ENCODE measurements at regions not wholly inside any gene's neighbourhood (a gene's known extent, or its start where the extent isn't known, plus 50 kb on each side); places are given as distances from the start of the nearest gene placed in this dataset.

GRCh38 chr3:117366574-117366973 is 657.0 kb downstream of the TUSC7 start:
- H3K36me3 ChIP-seq (ENCODE audit: control insufficient read depth in 1 of 2, insufficient read depth in 2 of 2, low read length in 2 of 2): no peaks in the 10 kb centered on the region
- H3K4me1 ChIP-seq (ENCODE audit: control insufficient read depth in 1 of 2, insufficient read depth in 2 of 2, low read length in 2 of 2): no peaks in the 10 kb centered on the region
- H3K27me3 ChIP-seq (ENCODE audit: control insufficient read depth in 1 of 2, insufficient read depth in 2 of 2, low read length in 2 of 2): no peaks in the 10 kb centered on the region
- H3K4me3 ChIP-seq (ENCODE audit: low read depth in 1 of 2, low read length in 2 of 2): no peak overlapping the region
- no peaks in the 10 kb centered on the region for H3K9me3 ChIP-seq (ENCODE audit: control insufficient read depth in 1 of 2, low read length in 2 of 2)
- H3K27ac ChIP-seq (ENCODE audit: low read depth, low read length): no peak overlapping the region
- no peak overlapping the region for H3K9ac ChIP-seq (ENCODE audit: low read depth in 1 of 2, low read length in 2 of 2)

DNA sequence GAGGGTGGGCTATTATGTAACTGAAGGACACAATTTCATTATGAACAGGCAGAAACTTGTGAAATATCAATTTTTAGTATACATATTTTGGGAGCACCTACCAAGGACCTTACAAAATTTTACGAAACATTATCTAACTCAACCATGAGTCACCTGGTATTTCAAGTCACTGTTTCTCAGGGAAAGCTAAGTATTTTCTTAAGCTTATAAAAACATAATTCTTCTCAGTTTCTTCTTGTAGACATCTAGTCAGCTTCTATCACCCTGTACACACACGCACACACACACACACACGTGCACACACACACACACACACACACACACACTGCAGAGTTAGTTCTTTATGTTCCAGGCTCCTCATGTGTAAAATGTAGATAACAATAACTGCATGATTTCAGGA is 658.3 kb downstream of the TUSC7 start:
- Histone ChIP-seq H3K9me3 (ENCODE audit: control insufficient read depth in 1 of 2, low read length in 2 of 2) (no peaks in the 10 kb centered on the region), H3K27ac (ENCODE audit: low read depth, low read length) (no peak overlapping the region), H3K27me3 (ENCODE audit: control insufficient read depth in 1 of 2, insufficient read depth in 2 of 2, low read length in 2 of 2) (no peaks in the 10 kb centered on the region), H3K4me1 (ENCODE audit: control insufficient read depth in 1 of 2, insufficient read depth in 2 of 2, low read length in 2 of 2) (no peaks in the 10 kb centered on the region), H3K9ac (ENCODE audit: low read depth in 1 of 2, low read length in 2 of 2) (no peak overlapping the region), H3K4me3 (ENCODE audit: low read depth in 1 of 2, low read length in 2 of 2) (no peak overlapping the region), H3K36me3 (ENCODE audit: control insufficient read depth in 1 of 2, insufficient read depth in 2 of 2, low read length in 2 of 2) (no peaks in the 10 kb centered on the region)

DNA sequence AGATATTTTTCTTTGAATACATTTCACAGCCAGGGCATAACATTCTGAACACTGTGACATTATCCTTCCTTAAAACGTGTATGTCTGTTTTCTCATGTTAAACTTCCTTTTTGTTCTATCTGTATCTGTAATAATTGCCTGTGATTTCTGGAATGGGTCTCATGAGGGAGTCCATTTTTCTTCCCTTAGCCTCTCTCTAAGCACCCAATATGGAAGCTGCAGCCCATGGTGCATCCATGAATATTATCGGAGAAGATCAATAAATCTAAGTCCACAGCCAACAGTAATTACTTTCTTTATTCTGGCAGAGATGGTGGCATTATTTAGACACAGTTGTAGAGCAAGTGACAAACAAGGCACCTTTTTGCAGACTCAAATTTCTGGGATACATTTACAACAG is 671.1 kb downstream of the TUSC7 start:
- Histone ChIP-seq H3K36me3 (ENCODE audit: control insufficient read depth in 1 of 2, insufficient read depth in 2 of 2, low read length in 2 of 2) (no peaks in the 10 kb centered on the region), H3K4me3 (ENCODE audit: low read depth in 1 of 2, low read length in 2 of 2) (no peak overlapping the region), H3K27me3 (ENCODE audit: control insufficient read depth in 1 of 2, insufficient read depth in 2 of 2, low read length in 2 of 2) (no peaks in the 10 kb centered on the region), H3K27ac (ENCODE audit: low read depth, low read length) (no peak overlapping the region), H3K9me3 (ENCODE audit: control insufficient read depth in 1 of 2, low read length in 2 of 2) (no peaks in the 10 kb centered on the region), H3K4me1 (ENCODE audit: control insufficient read depth in 1 of 2, insufficient read depth in 2 of 2, low read length in 2 of 2) (no peaks in the 10 kb centered on the region), H3K9ac (ENCODE audit: low read depth in 1 of 2, low read length in 2 of 2) (no peak overlapping the region)

- Histone ChIP-seq H3K9me3 (ENCODE audit: control insufficient read depth in 1 of 2, low read length in 2 of 2) (no peaks in the 10 kb centered on the region), H3K27ac (ENCODE audit: low read depth, low read length) (no peak overlapping the region), H3K36me3 (ENCODE audit: control insufficient read depth in 1 of 2, insufficient read depth in 2 of 2, low read length in 2 of 2) (no peaks in the 10 kb centered on the region), H3K27me3 (ENCODE audit: control insufficient read depth in 1 of 2, insufficient read depth in 2 of 2, low read length in 2 of 2) (no peaks in the 10 kb centered on the region), H3K4me3 (ENCODE audit: low read depth in 1 of 2, low read length in 2 of 2) (no peak overlapping the region), H3K9ac (ENCODE audit: low read depth in 1 of 2, low read length in 2 of 2) (no peak overlapping the region), H3K4me1 (ENCODE audit: control insufficient read depth in 1 of 2, insufficient read depth in 2 of 2, low read length in 2 of 2) (no peaks in the 10 kb centered on the region)
Measured at GRCh38 chr3:117393119-117393518, 683.5 kb downstream of the TUSC7 start.

DNA sequence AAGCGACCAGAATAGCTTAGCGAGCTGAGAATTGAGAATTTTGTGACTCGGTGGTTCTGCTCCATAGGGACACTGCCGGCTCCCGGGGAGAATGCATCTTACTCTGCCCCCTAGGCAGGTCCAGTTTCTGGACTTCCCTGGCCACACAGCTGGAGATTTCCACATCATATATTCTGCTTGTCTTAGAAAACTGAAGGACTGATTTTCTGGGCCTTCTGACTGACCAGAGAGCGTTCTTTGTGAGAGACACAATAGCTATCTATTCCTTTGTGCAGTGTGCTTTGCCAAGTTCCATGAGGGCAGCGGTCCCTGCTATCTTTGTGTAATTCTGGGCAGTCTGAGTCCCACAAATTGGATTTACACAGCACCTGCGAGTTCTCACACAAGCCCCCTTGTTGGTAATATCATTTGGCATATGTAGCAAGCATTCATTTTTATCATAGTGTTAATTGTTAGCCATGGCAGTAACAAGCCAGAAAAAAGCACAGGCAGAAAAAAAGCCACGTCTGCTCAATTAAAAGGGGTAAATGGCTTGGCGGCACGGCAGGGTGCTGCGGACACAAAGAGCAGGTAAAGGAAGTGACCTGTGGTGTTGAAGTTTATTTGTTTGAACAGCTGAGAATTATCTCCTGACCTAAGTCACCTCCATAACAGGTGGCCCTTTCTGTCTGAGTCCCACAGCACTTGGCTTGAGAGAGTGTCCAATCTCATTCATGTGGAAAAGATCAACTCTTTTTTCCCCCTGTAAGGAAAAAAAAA is 688.7 kb downstream of the TUSC7 start:
- H3K4me1 ChIP-seq (ENCODE audit: control insufficient read depth in 1 of 2, insufficient read depth in 2 of 2, low read length in 2 of 2): peaks cover 0 to 7% of the 10 kb centered on the region in 2 donors
- no peak overlapping the region for H3K9ac ChIP-seq (ENCODE audit: low read depth in 1 of 2, low read length in 2 of 2)
- no peak overlapping the region for H3K4me3 ChIP-seq (ENCODE audit: low read depth in 1 of 2, low read length in 2 of 2)
- no peaks in the 10 kb centered on the region for H3K27me3 ChIP-seq (ENCODE audit: control insufficient read depth in 1 of 2, insufficient read depth in 2 of 2, low read length in 2 of 2)
- no peaks in the 10 kb centered on the region for H3K9me3 ChIP-seq (ENCODE audit: control insufficient read depth in 1 of 2, low read length in 2 of 2)
- no peaks in the 10 kb centered on the region for H3K36me3 ChIP-seq (ENCODE audit: control insufficient read depth in 1 of 2, insufficient read depth in 2 of 2, low read length in 2 of 2)
- H3K27ac ChIP-seq (ENCODE audit: low read depth, low read length): no peak overlapping the region

GRCh38 chr3:117399311-117400078 is 689.9 kb downstream of the TUSC7 start:
- Histone ChIP-seq H3K4me1 (ENCODE audit: control insufficient read depth in 1 of 2, insufficient read depth in 2 of 2, low read length in 2 of 2) (peaks cover 0 to 7% of the 10 kb centered on the region in 2 donors), H3K9me3 (ENCODE audit: control insufficient read depth in 1 of 2, low read length in 2 of 2) (no peaks in the 10 kb centered on the region), H3K4me3 (ENCODE audit: low read depth in 1 of 2, low read length in 2 of 2) (no peak overlapping the region), H3K27ac (ENCODE audit: low read depth, low read length) (no peak overlapping the region), H3K27me3 (ENCODE audit: control insufficient read depth in 1 of 2, insufficient read depth in 2 of 2, low read length in 2 of 2) (no peaks in the 10 kb centered on the region), H3K36me3 (ENCODE audit: control insufficient read depth in 1 of 2, insufficient read depth in 2 of 2, low read length in 2 of 2) (no peaks in the 10 kb centered on the region), H3K9ac (ENCODE audit: low read depth in 1 of 2, low read length in 2 of 2) (no peak overlapping the region)

- H3K9me3 ChIP-seq (ENCODE audit: control insufficient read depth in 1 of 2, low read length in 2 of 2): no peaks in the 10 kb centered on the region
- peaks cover 0 to 7% of the 10 kb centered on the region in 2 donors for H3K4me1 ChIP-seq (ENCODE audit: control insufficient read depth in 1 of 2, insufficient read depth in 2 of 2, low read length in 2 of 2)
- H3K27ac ChIP-seq (ENCODE audit: low read depth, low read length): no peak overlapping the region
- H3K27me3 ChIP-seq (ENCODE audit: control insufficient read depth in 1 of 2, insufficient read depth in 2 of 2, low read length in 2 of 2): no peaks in the 10 kb centered on the region
- H3K9ac ChIP-seq (ENCODE audit: low read depth in 1 of 2, low read length in 2 of 2): no peak overlapping the region
- no peak overlapping the region for H3K4me3 ChIP-seq (ENCODE audit: low read depth in 1 of 2, low read length in 2 of 2)
- H3K36me3 ChIP-seq (ENCODE audit: control insufficient read depth in 1 of 2, insufficient read depth in 2 of 2, low read length in 2 of 2): no peaks in the 10 kb centered on the region
Measured at GRCh38 chr3:117400303-117400702, 690.7 kb downstream of the TUSC7 start.

DNA sequence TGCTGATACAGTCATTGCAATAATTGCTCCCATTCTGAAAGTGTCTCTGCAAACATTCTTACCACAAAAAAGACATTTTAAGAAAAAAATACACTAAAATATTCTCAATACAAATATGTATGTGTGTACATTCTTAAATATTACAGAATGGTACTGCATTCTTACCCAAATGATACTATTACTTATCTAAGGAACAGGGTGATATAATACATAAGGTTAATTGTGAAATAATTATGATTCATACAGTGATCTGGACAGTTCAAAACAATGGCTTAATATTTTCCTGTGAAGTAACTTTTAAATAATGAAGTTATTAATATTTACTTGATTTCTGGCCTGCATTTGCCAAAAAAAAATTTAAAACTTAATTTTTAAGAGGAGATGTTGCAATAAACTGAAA is 694.6 kb downstream of the TUSC7 start:
- Histone ChIP-seq H3K9me3 (ENCODE audit: control insufficient read depth in 1 of 2, low read length in 2 of 2) (no peaks in the 10 kb centered on the region), H3K27ac (ENCODE audit: low read depth, low read length) (no peak overlapping the region), H3K36me3 (ENCODE audit: control insufficient read depth in 1 of 2, insufficient read depth in 2 of 2, low read length in 2 of 2) (no peaks in the 10 kb centered on the region)

DNA sequence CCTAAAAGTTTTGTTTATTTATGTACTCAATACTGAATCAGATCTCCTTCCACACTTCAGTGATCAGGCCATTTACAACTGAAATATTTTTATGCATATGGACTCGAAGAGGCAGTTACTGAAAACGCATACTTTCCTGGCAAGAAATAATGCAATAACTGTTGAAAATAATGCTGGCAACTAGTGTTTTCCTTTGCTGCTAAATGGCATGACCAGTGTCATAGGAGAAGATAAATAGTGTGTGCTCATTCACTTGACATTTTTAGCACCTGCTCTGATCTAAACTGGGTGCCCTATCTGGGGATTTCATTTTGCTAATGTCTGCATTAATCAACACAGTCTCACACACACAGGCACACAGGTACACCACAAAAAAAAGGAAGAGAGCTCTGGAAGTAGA is 695.2 kb downstream of the TUSC7 start:
- H3K27me3 ChIP-seq (ENCODE audit: control insufficient read depth in 1 of 2, insufficient read depth in 2 of 2, low read length in 2 of 2): no peaks in the 10 kb centered on the region
- H3K9me3 ChIP-seq (ENCODE audit: control insufficient read depth in 1 of 2, low read length in 2 of 2): no peaks in the 10 kb centered on the region
- H3K4me3 ChIP-seq (ENCODE audit: low read depth in 1 of 2, low read length in 2 of 2): no peak overlapping the region
- no peak overlapping the region for H3K27ac ChIP-seq (ENCODE audit: low read depth, low read length)
- no peak overlapping the region for H3K9ac ChIP-seq (ENCODE audit: low read depth in 1 of 2, low read length in 2 of 2)
- no peaks in the 10 kb centered on the region for H3K36me3 ChIP-seq (ENCODE audit: control insufficient read depth in 1 of 2, insufficient read depth in 2 of 2, low read length in 2 of 2)
- peaks cover 0 to 7% of the 10 kb centered on the region in 2 donors for H3K4me1 ChIP-seq (ENCODE audit: control insufficient read depth in 1 of 2, insufficient read depth in 2 of 2, low read length in 2 of 2)

More for the DNA sequence above, 694.6 kb downstream of the TUSC7 start:
- Histone ChIP-seq H3K4me3 (ENCODE audit: low read depth in 1 of 2, low read length in 2 of 2) (no peak overlapping the region), H3K27me3 (ENCODE audit: control insufficient read depth in 1 of 2, insufficient read depth in 2 of 2, low read length in 2 of 2) (no peaks in the 10 kb centered on the region), H3K4me1 (ENCODE audit: control insufficient read depth in 1 of 2, insufficient read depth in 2 of 2, low read length in 2 of 2) (peaks cover 0 to 7% of the 10 kb centered on the region in 2 donors), H3K9ac (ENCODE audit: low read depth in 1 of 2, low read length in 2 of 2) (no peak overlapping the region)

GRCh38 chr3:117405359-117405758 is 695.8 kb downstream of the TUSC7 start:
- Histone ChIP-seq H3K9ac (ENCODE audit: low read depth in 1 of 2, low read length in 2 of 2) (no peak overlapping the region), H3K27me3 (ENCODE audit: control insufficient read depth in 1 of 2, insufficient read depth in 2 of 2, low read length in 2 of 2) (no peaks in the 10 kb centered on the region), H3K27ac (ENCODE audit: low read depth, low read length) (no peak overlapping the region), H3K4me1 (ENCODE audit: control insufficient read depth in 1 of 2, insufficient read depth in 2 of 2, low read length in 2 of 2) (peaks cover 0 to 7% of the 10 kb centered on the region in 2 donors), H3K4me3 (ENCODE audit: low read depth in 1 of 2, low read length in 2 of 2) (no peak overlapping the region), H3K36me3 (ENCODE audit: control insufficient read depth in 1 of 2, insufficient read depth in 2 of 2, low read length in 2 of 2) (no peaks in the 10 kb centered on the region), H3K9me3 (ENCODE audit: control insufficient read depth in 1 of 2, low read length in 2 of 2) (no peaks in the 10 kb centered on the region)
